SU-DHL-6 (cell line): ENCODE measurements at regions not wholly inside any gene's neighbourhood (a gene's known extent, or its start where the extent isn't known, plus 50 kb on each side); places are given as distances from the start of the nearest gene placed in this dataset.

Source experiments
- EZH2phosphoT487 ChIP-seq: fragments of 200-600 bp; sonication (generic), shearing (Covaris generic); conservative IDR thresholded peaks from 2 replicates; pipeline ENCODE4 v1.6.1; 2018; ENCODE audit warnings: mild to moderate bottlenecking, antibody characterized with exemption, low read length, moderate library complexity, mixed read lengths
- TF ChIP-seq, protein P1 (sequence below): fragments of 200-600 bp; sonication (generic); IDR thresholded peaks from one replicate; pipeline ENCODE4 v1.5.1; 2017; ENCODE audit warnings: antibody characterized with exemption, mild to moderate bottlenecking, low read length, moderate library complexity; ENCODE audit not compliant: insufficient read depth, poor library complexity, severe bottlenecking

DNA sequence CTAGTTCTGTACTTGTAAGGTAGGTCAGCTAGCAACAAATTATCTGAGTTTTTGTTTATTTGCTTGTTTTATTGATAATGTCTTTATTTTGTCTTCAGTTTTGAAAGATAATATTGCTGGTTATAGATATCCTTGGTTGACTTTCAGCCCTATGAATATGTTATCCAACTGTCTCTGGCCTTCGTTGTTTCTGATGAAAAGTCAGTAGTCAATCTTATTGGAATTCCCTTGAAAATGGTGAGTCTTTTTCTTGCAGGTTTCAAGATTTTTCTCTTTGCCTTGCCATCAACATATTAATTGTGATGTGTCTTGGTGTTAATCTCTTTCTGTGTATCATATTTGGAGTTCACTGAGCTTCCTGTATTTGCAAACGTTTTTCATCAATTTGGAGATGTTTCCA, 113.1 kb upstream of the NEIL3 start:
- TF ChIP-seq, protein P1, sequence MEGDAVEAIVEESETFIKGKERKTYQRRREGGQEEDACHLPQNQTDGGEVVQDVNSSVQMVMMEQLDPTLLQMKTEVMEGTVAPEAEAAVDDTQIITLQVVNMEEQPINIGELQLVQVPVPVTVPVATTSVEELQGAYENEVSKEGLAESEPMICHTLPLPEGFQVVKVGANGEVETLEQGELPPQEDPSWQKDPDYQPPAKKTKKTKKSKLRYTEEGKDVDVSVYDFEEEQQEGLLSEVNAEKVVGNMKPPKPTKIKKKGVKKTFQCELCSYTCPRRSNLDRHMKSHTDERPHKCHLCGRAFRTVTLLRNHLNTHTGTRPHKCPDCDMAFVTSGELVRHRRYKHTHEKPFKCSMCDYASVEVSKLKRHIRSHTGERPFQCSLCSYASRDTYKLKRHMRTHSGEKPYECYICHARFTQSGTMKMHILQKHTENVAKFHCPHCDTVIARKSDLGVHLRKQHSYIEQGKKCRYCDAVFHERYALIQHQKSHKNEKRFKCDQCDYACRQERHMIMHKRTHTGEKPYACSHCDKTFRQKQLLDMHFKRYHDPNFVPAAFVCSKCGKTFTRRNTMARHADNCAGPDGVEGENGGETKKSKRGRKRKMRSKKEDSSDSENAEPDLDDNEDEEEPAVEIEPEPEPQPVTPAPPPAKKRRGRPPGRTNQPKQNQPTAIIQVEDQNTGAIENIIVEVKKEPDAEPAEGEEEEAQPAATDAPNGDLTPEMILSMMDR: no peak
- TF ChIP-seq EZH2phosphoT487: no peak
